ENCODE measurements at regions not wholly inside any gene's neighbourhood (a gene's known extent, or its start where the extent isn't known, plus 50 kb on each side); places are given as distances from the start of the nearest gene placed in this dataset.
A peak's percentile ranks its signal among the peaks of the same experiment; 100 is the strongest.

DNA sequence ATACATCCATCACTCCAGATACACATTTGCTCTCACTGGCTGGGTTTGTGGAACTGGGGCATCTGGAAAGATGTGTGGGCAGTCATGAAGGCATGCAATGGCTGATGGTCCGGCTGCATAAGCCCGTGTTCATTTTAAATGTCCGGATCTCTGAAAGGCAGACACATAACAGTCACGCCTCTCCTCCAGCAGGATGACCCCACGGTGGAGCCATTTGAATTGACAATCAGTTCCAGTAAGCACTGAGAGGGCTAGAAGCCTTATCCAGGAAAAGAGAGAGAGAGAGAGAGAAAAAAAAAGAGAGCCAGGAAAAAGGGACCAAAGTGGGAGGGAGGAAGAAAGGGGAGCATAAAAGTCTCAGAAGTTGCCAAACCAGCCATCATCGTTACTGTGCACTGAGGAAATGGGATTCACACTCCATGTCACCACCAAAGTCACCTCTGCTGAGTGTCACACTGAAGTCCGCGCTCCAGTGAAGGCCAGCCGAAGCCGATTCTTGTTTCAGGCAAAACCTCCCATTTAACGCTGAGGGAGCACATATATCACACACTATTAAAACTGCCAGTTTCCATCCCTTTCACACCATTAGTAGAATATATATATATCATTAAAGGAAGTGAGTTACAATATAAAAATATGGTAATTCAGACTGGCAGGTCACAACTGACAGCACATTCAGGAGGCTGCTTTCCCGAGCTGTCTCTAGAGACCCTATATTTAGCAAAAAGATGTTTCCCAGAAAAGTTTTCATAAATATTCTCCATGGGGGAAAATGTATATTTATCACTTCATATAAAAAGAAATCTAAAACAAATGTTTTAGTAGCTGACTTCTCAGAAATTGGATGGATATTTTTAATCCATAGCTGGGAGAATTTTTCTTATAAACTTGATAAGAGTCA lies 142.0 kb downstream of the ACTR3 start:
- WGBS (ENCODE audit: extremely low coverage, insufficient coverage, low lambda C conversion rate), result no CpG with 5 or more reads among the region's 12 CpGs
- Histone ChIP-seq H3K4me2 (ENCODE audit: low read length) (no peak overlapping the region), H3K9ac (ENCODE audit: low read length) (no peak overlapping the region), H3K79me2 (ENCODE audit: control insufficient read depth, insufficient read depth, low read length) (no peaks in the 10 kb centered on the region), H2AK5ac (ENCODE audit: low read length) (no peak overlapping the region), H3K79me1 (ENCODE audit: low read length) (no peaks in the 10 kb centered on the region), H4K8ac (ENCODE audit: low read depth, low read length) (no peak overlapping the region), H3K4me3 (ENCODE audit: low read length) (no peak overlapping the region), H3K4me1 (ENCODE audit: control insufficient read depth, low read depth, low read length) (peaks cover 3% of the 10 kb centered on the region), H3K4ac (ENCODE audit: low read depth, low read length) (no peak overlapping the region), H4K5ac (ENCODE audit: low read length) (no peak overlapping the region), H2BK120ac (ENCODE audit: low read depth, low read length) (no peak overlapping the region), H3K56ac (ENCODE audit: low read length) (no peak overlapping the region), H2BK15ac (replicated peaks; ENCODE audit: low read depth) (no peak overlapping the region), H3K27ac (ENCODE audit: low read depth, low read length) (no peak overlapping the region), H3K27me3 (ENCODE audit: insufficient read depth, low read length, poor library complexity) (no peaks in the 10 kb centered on the region), H2BK5ac (ENCODE audit: low read length) (no peak overlapping the region), H3K18ac (ENCODE audit: low read length) (no peak overlapping the region), H3K23ac (ENCODE audit: low read length) (no peak overlapping the region), H3K36me3 (ENCODE audit: control insufficient read depth, insufficient read depth, low read length) (no peaks in the 10 kb centered on the region)
- DNase-seq, result no peak

DNA sequence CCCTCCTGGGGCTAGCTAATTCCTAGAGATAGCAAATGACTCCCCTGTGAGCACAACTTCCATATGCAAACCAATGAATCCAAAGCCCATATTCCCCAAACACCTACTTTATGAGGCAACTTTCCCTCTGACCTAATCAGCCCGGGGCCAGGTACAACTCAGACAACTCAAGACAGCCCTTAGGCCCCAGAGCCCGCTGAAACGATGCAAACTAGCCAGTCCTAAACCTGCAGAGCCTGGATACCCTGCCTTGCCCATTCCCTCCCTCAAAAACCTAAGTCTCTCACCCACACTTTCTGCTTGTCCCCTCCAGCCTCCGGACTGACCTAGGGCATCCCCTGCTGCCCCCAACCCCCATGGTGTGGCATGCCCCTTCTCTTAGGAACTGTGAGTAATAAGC lies 142.8 kb downstream of the ACTR3 start:
- H3K18ac ChIP-seq (ENCODE audit: low read length), result no peak overlapping the region

DNA sequence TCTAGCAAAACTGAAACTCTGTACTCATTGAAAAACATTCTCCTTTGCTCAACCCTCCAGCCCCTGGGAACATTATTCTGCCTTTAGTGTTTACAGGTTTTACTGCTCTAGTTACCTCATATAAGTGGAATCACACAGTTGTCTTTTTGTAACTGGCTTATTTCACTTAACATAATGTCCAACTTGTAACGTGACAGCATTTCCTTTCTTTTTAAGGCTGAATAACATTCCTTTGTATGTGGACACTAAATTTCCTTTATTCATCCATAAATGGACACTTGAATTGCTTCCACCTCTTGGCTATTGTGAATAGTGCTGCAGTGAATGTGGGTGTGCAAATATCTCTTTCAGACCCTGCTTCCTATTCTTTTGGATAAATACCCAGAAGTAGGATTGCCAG lies 144.9 kb downstream of the ACTR3 start:
- H3K27me3 ChIP-seq (ENCODE audit: insufficient read depth, low read length, poor library complexity), result no peaks in the 10 kb centered on the region
- no peak overlapping the region for H2BK5ac ChIP-seq (ENCODE audit: low read length)
- no peak overlapping the region for H3K4me3 ChIP-seq (ENCODE audit: low read length)
- no peaks in the 10 kb centered on the region for H3K79me2 ChIP-seq (ENCODE audit: control insufficient read depth, insufficient read depth, low read length)
- no peak overlapping the region for H3K9ac ChIP-seq (ENCODE audit: low read length)
- DNase-seq, result no peak
- no peak overlapping the region for H2BK15ac ChIP-seq (replicated peaks; ENCODE audit: low read depth)
- WGBS (ENCODE audit: extremely low coverage, insufficient coverage, low lambda C conversion rate), result no CpG with 5 or more reads among the region's 1 CpG
- no peak overlapping the region for H3K27ac ChIP-seq (ENCODE audit: low read depth, low read length)
- H3K18ac ChIP-seq (ENCODE audit: low read length), result no peak overlapping the region
- H4K8ac ChIP-seq (ENCODE audit: low read depth, low read length), result no peak overlapping the region
- peaks cover 3% of the 10 kb centered on the region for H3K4me1 ChIP-seq (ENCODE audit: control insufficient read depth, low read depth, low read length)
- no peak overlapping the region for H3K23ac ChIP-seq (ENCODE audit: low read length)
- no peak overlapping the region for H3K56ac ChIP-seq (ENCODE audit: low read length)
- no peaks in the 10 kb centered on the region for H3K79me1 ChIP-seq (ENCODE audit: low read length)
- H2AK5ac ChIP-seq (ENCODE audit: low read length), result no peak overlapping the region
- no peak overlapping the region for H4K5ac ChIP-seq (ENCODE audit: low read length)
- no peak overlapping the region for H3K4ac ChIP-seq (ENCODE audit: low read depth, low read length)
- no peaks in the 10 kb centered on the region for H3K36me3 ChIP-seq (ENCODE audit: control insufficient read depth, insufficient read depth, low read length)
- no peak overlapping the region for H2BK120ac ChIP-seq (ENCODE audit: low read depth, low read length)
- H3K4me2 ChIP-seq (ENCODE audit: low read length), result no peak overlapping the region

More for the DNA sequence above, 142.8 kb downstream of the ACTR3 start:
- Histone ChIP-seq H3K79me2 (ENCODE audit: control insufficient read depth, insufficient read depth, low read length) (no peaks in the 10 kb centered on the region), H2BK15ac (replicated peaks; ENCODE audit: low read depth) (no peak overlapping the region), H2BK5ac (ENCODE audit: low read length) (no peak overlapping the region), H3K27ac (ENCODE audit: low read depth, low read length) (no peak overlapping the region), H3K79me1 (ENCODE audit: low read length) (no peaks in the 10 kb centered on the region), H3K23ac (ENCODE audit: low read length) (no peak overlapping the region), H3K4me2 (ENCODE audit: low read length) (no peak overlapping the region), H3K4me1 (ENCODE audit: control insufficient read depth, low read depth, low read length) (peaks cover 3% of the 10 kb centered on the region), H3K56ac (ENCODE audit: low read length) (no peak overlapping the region), H3K36me3 (ENCODE audit: control insufficient read depth, insufficient read depth, low read length) (no peaks in the 10 kb centered on the region), H2BK120ac (ENCODE audit: low read depth, low read length) (no peak overlapping the region), H4K8ac (ENCODE audit: low read depth, low read length) (no peak overlapping the region), H3K27me3 (ENCODE audit: insufficient read depth, low read length, poor library complexity) (no peaks in the 10 kb centered on the region), H4K5ac (ENCODE audit: low read length) (no peak overlapping the region), H3K4ac (ENCODE audit: low read depth, low read length) (no peak overlapping the region), H3K4me3 (ENCODE audit: low read length) (no peak overlapping the region), H3K9ac (ENCODE audit: low read length) (no peak overlapping the region), H2AK5ac (ENCODE audit: low read length) (no peak overlapping the region)
- DNase-seq, result peak; percentile 16
- WGBS (ENCODE audit: extremely low coverage, insufficient coverage, low lambda C conversion rate), result no CpG with 5 or more reads among the region's 4 CpGs

DNA sequence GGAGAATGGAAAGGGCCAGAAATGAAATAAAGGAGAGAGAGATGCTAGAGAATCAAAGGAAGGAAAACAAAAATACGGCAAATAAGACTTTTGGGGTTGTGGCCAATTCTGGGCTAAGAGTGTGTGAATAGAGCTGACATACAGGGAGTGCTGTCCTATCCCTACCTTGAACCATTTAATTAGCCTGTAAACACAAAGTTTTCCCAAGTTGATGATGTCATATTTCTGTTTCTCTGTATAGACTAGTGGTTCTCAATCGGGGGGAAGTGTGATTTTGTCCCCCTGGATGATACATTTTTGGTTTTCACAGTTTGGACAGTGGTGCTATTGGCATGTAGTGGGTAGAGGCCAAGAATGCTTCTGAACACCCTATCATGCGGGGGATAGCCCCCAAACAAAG lies 148.8 kb downstream of the ACTR3 start:
- Histone ChIP-seq H4K8ac (ENCODE audit: low read depth, low read length) (no peak overlapping the region), H2BK5ac (ENCODE audit: low read length) (no peak overlapping the region), H3K27me3 (ENCODE audit: insufficient read depth, low read length, poor library complexity) (no peaks in the 10 kb centered on the region), H3K56ac (ENCODE audit: low read length) (no peak overlapping the region), H3K4me3 (ENCODE audit: low read length) (no peak overlapping the region), H3K23ac (ENCODE audit: low read length) (no peak overlapping the region), H2AK5ac (ENCODE audit: low read length) (no peak overlapping the region), H2BK120ac (ENCODE audit: low read depth, low read length) (no peak overlapping the region), H3K4me2 (ENCODE audit: low read length) (no peak overlapping the region), H3K9ac (ENCODE audit: low read length) (no peak overlapping the region), H3K79me2 (ENCODE audit: control insufficient read depth, insufficient read depth, low read length) (no peaks in the 10 kb centered on the region), H3K79me1 (ENCODE audit: low read length) (no peaks in the 10 kb centered on the region), H3K27ac (ENCODE audit: low read depth, low read length) (no peak overlapping the region), H2BK15ac (replicated peaks; ENCODE audit: low read depth) (no peak overlapping the region), H3K18ac (ENCODE audit: low read length) (no peak overlapping the region), H3K4ac (ENCODE audit: low read depth, low read length) (no peak overlapping the region), H3K36me3 (ENCODE audit: control insufficient read depth, insufficient read depth, low read length) (no peaks in the 10 kb centered on the region), H4K5ac (ENCODE audit: low read length) (no peak overlapping the region), H3K4me1 (ENCODE audit: control insufficient read depth, low read depth, low read length) (no peaks in the 10 kb centered on the region)
- no peak for DNase-seq
- WGBS (ENCODE audit: extremely low coverage, insufficient coverage, low lambda C conversion rate), result no CpG with 5 or more reads among the region's 3 CpGs

DNA sequence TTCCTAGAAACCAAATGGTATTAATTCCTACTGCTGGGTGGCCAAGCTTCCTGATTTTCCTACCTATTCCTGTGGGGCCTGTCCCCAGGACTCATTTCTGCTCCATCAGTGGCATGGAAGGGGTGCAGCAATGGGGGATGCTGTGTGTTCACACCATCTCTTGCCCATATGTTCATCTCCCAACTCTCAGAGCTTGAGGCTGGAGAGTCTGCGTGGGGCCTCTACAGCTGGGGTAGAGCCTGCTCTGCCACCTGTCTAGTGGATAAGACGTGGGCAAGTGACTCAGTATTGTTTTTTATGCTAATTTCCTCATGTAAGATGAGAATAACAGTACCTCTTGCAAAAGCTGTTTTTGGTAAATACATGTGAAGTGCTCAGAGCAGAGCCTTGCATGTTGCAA lies 149.8 kb downstream of the ACTR3 start:
- Histone ChIP-seq H3K27ac (ENCODE audit: low read depth, low read length) (no peak overlapping the region), H3K79me2 (ENCODE audit: control insufficient read depth, insufficient read depth, low read length) (no peaks in the 10 kb centered on the region), H2BK5ac (ENCODE audit: low read length) (no peak overlapping the region), H4K5ac (ENCODE audit: low read length) (no peak overlapping the region), H2AK5ac (ENCODE audit: low read length) (no peak overlapping the region), H3K23ac (ENCODE audit: low read length) (no peak overlapping the region), H3K36me3 (ENCODE audit: control insufficient read depth, insufficient read depth, low read length) (no peaks in the 10 kb centered on the region), H3K27me3 (ENCODE audit: insufficient read depth, low read length, poor library complexity) (no peaks in the 10 kb centered on the region), H3K18ac (ENCODE audit: low read length) (no peak overlapping the region), H3K4me1 (ENCODE audit: control insufficient read depth, low read depth, low read length) (no peaks in the 10 kb centered on the region), H2BK15ac (replicated peaks; ENCODE audit: low read depth) (no peak overlapping the region), H3K4me3 (ENCODE audit: low read length) (no peak overlapping the region), H3K4me2 (ENCODE audit: low read length) (no peak overlapping the region), H3K56ac (ENCODE audit: low read length) (no peak overlapping the region), H2BK120ac (ENCODE audit: low read depth, low read length) (no peak overlapping the region), H3K9ac (ENCODE audit: low read length) (no peak overlapping the region), H4K8ac (ENCODE audit: low read depth, low read length) (no peak overlapping the region), H3K79me1 (ENCODE audit: low read length) (no peaks in the 10 kb centered on the region), H3K4ac (ENCODE audit: low read depth, low read length) (no peak overlapping the region)
- WGBS (ENCODE audit: extremely low coverage, insufficient coverage, low lambda C conversion rate), result no CpG with 5 or more reads among the region's 2 CpGs
- no peak for DNase-seq

DNA sequence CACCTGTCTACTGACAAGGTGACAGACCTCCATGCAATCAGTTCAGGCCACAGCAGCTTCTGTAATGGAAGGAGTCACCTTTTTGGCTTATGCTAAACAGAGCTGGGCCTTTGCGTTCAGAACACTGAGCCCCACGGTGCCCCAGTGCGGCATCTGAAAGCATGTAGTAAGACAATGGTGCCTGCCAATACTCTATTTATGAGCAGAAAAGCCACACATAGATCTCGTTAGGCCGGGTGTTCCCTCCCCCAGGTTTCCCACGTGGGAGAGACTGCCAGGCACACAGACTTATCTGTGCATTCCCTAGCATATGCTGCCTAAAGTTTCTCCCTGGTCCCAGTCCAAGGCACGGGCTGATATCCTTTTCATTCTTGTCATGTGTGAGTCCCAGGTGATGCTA lies 150.9 kb downstream of the ACTR3 start:
- Histone ChIP-seq H3K23ac (ENCODE audit: low read length) (no peak overlapping the region), H3K4ac (ENCODE audit: low read depth, low read length) (no peak overlapping the region), H2BK120ac (ENCODE audit: low read depth, low read length) (no peak overlapping the region), H3K79me2 (ENCODE audit: control insufficient read depth, insufficient read depth, low read length) (no peaks in the 10 kb centered on the region), H3K4me3 (ENCODE audit: low read length) (no peak overlapping the region), H3K27ac (ENCODE audit: low read depth, low read length) (no peak overlapping the region), H4K5ac (ENCODE audit: low read length) (no peak overlapping the region), H3K9ac (ENCODE audit: low read length) (no peak overlapping the region), H2BK15ac (replicated peaks; ENCODE audit: low read depth) (no peak overlapping the region), H2AK5ac (ENCODE audit: low read length) (no peak overlapping the region), H3K79me1 (ENCODE audit: low read length) (no peaks in the 10 kb centered on the region), H3K56ac (ENCODE audit: low read length) (no peak overlapping the region), H3K27me3 (ENCODE audit: insufficient read depth, low read length, poor library complexity) (no peaks in the 10 kb centered on the region), H3K4me2 (ENCODE audit: low read length) (no peak overlapping the region), H3K36me3 (ENCODE audit: control insufficient read depth, insufficient read depth, low read length) (no peaks in the 10 kb centered on the region), H3K18ac (ENCODE audit: low read length) (no peak overlapping the region), H4K8ac (ENCODE audit: low read depth, low read length) (no peak overlapping the region), H2BK5ac (ENCODE audit: low read length) (no peak overlapping the region), H3K4me1 (ENCODE audit: control insufficient read depth, low read depth, low read length) (no peaks in the 10 kb centered on the region)
- WGBS (ENCODE audit: extremely low coverage, insufficient coverage, low lambda C conversion rate), result no CpG with 5 or more reads among the region's 7 CpGs
- DNase-seq, result no peak
